Kidney tubule cell (primary cell): ENCODE measurements at regions not wholly inside any gene's neighbourhood (a gene's known extent, or its start where the extent isn't known, plus 50 kb on each side); places are given as distances from the start of the nearest gene placed in this dataset.
A peak's percentile ranks its signal among the peaks of the same experiment; 100 is the strongest.

Source experiments
- DNase-seq: peaks from one replicate; pipeline ENCODE4 v3.0.0-alpha.2; 2018; ENCODE audit warnings: low spot score

GRCh38 chr4:36493251-36493650 is 211.8 kb downstream of the DTHD1 start:
- peak; percentile 3 for DNase-seq

- DNase-seq, result no peak
These were observed 212.6 kb downstream of the DTHD1 start for GRCh38 chr4:36494016-36494415.

GRCh38 chr4:36494747-36495146 is 213.3 kb downstream of the DTHD1 start:
- no peak for DNase-seq

GRCh38 chr4:36502350-36502749 is 220.9 kb downstream of the DTHD1 start:
- DNase-seq, result no peak

- no peak for DNase-seq
These were observed 227.0 kb downstream of the DTHD1 start for GRCh38 chr4:36508394-36508793.

- no peak for DNase-seq
These were observed 228.4 kb downstream of the DTHD1 start for GRCh38 chr4:36509845-36510244.

GRCh38 chr4:36511785-36512184 is 230.4 kb downstream of the DTHD1 start:
- no peak for DNase-seq

- no peak for DNase-seq
These were observed 235.2 kb downstream of the DTHD1 start for GRCh38 chr4:36516522-36517095.

- no peak for DNase-seq
These were observed 241.8 kb downstream of the DTHD1 start for GRCh38 chr4:36523182-36523581.

GRCh38 chr4:36532670-36533379 is 251.4 kb downstream of the DTHD1 start:
- DNase-seq, result no peak

- DNase-seq, result no peak
These were observed 252.5 kb downstream of the DTHD1 start for GRCh38 chr4:36533944-36534343.

GRCh38 chr4:36547383-36547782 is 266.0 kb downstream of the DTHD1 start:
- DNase-seq, result no peak

GRCh38 chr4:36549252-36549651 is 267.8 kb downstream of the DTHD1 start:
- DNase-seq, result no peak

- DNase-seq, result no peak
These were observed 268.6 kb downstream of the DTHD1 start for GRCh38 chr4:36549992-36550391.

GRCh38 chr4:36551697-36552214 is 270.3 kb downstream of the DTHD1 start:
- DNase-seq, result no peak

- DNase-seq, result no peak
These were observed 271.6 kb downstream of the DTHD1 start for GRCh38 chr4:36553029-36553428.

GRCh38 chr4:36553453-36553852 is 272.0 kb downstream of the DTHD1 start:
- no peak for DNase-seq

- DNase-seq, result no peak
These were observed 275.6 kb downstream of the DTHD1 start for GRCh38 chr4:36556984-36557383.

- DNase-seq, result no peak
These were observed 287.2 kb downstream of the DTHD1 start for GRCh38 chr4:36568575-36568974.

- DNase-seq, result no peak
These were observed 292.0 kb downstream of the DTHD1 start for GRCh38 chr4:36573441-36573840.

- DNase-seq, result no peak
These were observed 293.4 kb downstream of the DTHD1 start for GRCh38 chr4:36574816-36575215.

GRCh38 chr4:36582198-36582597 is 300.8 kb downstream of the DTHD1 start:
- no peak for DNase-seq

GRCh38 chr4:36587909-36588472 is 306.6 kb downstream of the DTHD1 start:
- no peak for DNase-seq
